CD4-positive, alpha-beta T cell treated with Interleukin-4 for 4 hours (primary cell): ENCODE measurements at regions not wholly inside any gene's neighbourhood (a gene's known extent, or its start where the extent isn't known, plus 50 kb on each side); places are given as distances from the start of the nearest gene placed in this dataset.
"Not testable (repeated sequence)": the region's sequence is repeated elsewhere in the genome, so short reads cannot be mapped to it uniquely, and the experiment has no call there.

ENCODE experiments used
- DNase-seq: peaks from one replicate; pipeline ENCODE4 v3.0.0-alpha.2; 2020

GRCh38 chr21:14903172-14903865 lies 161.5 kb downstream of the NRIP1 start:
- DNase-seq, result no peak

- DNase-seq, result no peak
Observed at GRCh38 chr21:14901482-14901958, 163.3 kb downstream of the NRIP1 start.

GRCh38 chr21:14900611-14901010 lies 164.2 kb downstream of the NRIP1 start:
- DNase-seq, result no peak

GRCh38 chr21:14900058-14900457 lies 164.7 kb downstream of the NRIP1 start:
- DNase-seq, result no peak

- no peak for DNase-seq
Observed at GRCh38 chr21:14895792-14896191, 169.0 kb downstream of the NRIP1 start.

- no peak for DNase-seq
Observed at GRCh38 chr21:14890141-14890540, 174.7 kb downstream of the NRIP1 start.

- DNase-seq, result no peak
Observed at GRCh38 chr21:14889080-14889810, 175.6 kb downstream of the NRIP1 start.

- DNase-seq, result no peak
Observed at GRCh38 chr21:14888202-14888601, 176.6 kb downstream of the NRIP1 start.

GRCh38 chr21:14886001-14886400 lies 178.8 kb downstream of the NRIP1 start:
- no peak for DNase-seq

- no peak for DNase-seq
Observed at GRCh38 chr21:14883351-14883750, 181.4 kb downstream of the NRIP1 start.

GRCh38 chr21:14882545-14882944 lies 182.3 kb downstream of the NRIP1 start:
- DNase-seq, result not testable (repeated sequence)

- no peak for DNase-seq
Observed at GRCh38 chr21:14881863-14882499, 182.8 kb downstream of the NRIP1 start.

- no peak for DNase-seq
Observed at GRCh38 chr21:14880922-14881321, 183.9 kb downstream of the NRIP1 start.

GRCh38 chr21:14879458-14879857 lies 185.3 kb downstream of the NRIP1 start:
- no peak for DNase-seq

GRCh38 chr21:14878971-14879370 lies 185.8 kb downstream of the NRIP1 start:
- DNase-seq, result no peak

- no peak for DNase-seq
Observed at GRCh38 chr21:14877581-14878228, 187.1 kb downstream of the NRIP1 start.

GRCh38 chr21:14876524-14876840 lies 188.3 kb downstream of the NRIP1 start:
- no peak for DNase-seq

GRCh38 chr21:14875704-14876523 lies 188.9 kb downstream of the NRIP1 start:
- DNase-seq, result no peak

- no peak for DNase-seq
Observed at GRCh38 chr21:14875186-14875585, 189.6 kb downstream of the NRIP1 start.

GRCh38 chr21:14874379-14874778 lies 190.4 kb downstream of the NRIP1 start:
- DNase-seq, result no peak

- DNase-seq, result no peak
Observed at GRCh38 chr21:14871861-14872260, 192.9 kb downstream of the NRIP1 start.

GRCh38 chr21:14870853-14871149 lies 194.0 kb downstream of the NRIP1 start:
- no peak for DNase-seq
